ENCODE measurements at regions not wholly inside any gene's neighbourhood (a gene's known extent, or its start where the extent isn't known, plus 50 kb on each side); places are given as distances from the start of the nearest gene placed in this dataset.

- no peak for TF ChIP-seq CTCF (IDR thresholded peaks at IDR 0.05)
- TF ChIP-seq POLR2A (IDR thresholded peaks at IDR 0.05), result no peak
Measured at GRCh38 chr22:49574881-49575702, 252.6 kb downstream of the BRD1 start.
